ENCODE measurements at regions not wholly inside any gene's neighbourhood (a gene's known extent, or its start where the extent isn't known, plus 50 kb on each side); places are given as distances from the start of the nearest gene placed in this dataset.

DNA sequence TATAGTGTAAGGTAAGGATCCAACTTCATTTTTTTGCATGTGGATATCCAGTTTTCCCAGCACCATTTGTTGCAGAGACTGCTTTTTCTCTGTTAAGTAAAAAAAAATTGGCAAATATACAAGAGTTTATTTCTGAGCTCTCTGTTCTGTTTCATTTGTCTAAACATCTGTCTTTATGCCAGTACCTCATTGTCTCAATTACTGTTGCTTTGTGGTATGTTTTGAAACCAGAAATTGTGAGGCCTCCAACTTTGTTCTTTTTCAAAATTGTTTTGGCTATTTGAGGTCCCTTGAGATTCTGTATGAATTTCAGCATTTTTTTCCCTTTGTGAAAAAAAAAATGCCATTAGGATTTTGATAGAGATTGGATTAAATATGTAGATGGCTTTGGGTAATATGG lies 150.5 kb downstream of the MINAR1 start:
- Histone ChIP-seq H3K4me3 (no peak overlapping the region), H3K9ac (ENCODE audit: insufficient read length) (no peak overlapping the region), H3K36me3 (ENCODE audit: insufficient read depth, low read length) (no peaks in the 10 kb centered on the region), H3K9me3 (ENCODE audit: low read depth, low read length) (no peaks in the 10 kb centered on the region), H3K27ac (no peak overlapping the region)
- no peak for TF ChIP-seq FOXP2 (optimal IDR thresholded peaks at IDR 0.05; ENCODE audit: control extremely low read depth, extremely low read length, insufficient read depth)
- TF ChIP-seq EZH2 (IDR thresholded peaks at IDR 0.05): no peak
- TF ChIP-seq POLR2AphosphoS5 (IDR thresholded peaks at IDR 0.05; ENCODE audit: borderline replicate concordance, low read depth, low read length): no peak
- no peak for DNase-seq (ENCODE audit: low read depth, low spot score)

DNA sequence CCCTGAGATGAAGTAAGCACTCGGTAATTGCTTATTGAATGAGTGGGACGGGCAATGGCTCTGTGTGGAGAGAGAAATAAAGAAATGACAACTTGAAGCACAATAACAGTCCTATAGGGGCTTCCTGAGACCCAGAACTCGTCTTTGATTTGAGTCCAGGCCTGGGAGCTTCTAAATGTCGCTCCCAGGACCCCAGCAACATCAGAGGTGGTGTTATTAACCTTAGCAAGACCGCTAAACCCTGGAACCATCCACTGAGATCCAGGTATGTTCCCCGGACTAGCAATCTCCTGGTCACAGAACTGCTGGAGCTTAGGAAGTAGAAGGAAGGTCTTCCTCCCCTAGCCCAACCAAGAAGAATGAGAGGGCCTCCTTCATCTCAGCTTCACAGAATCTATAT lies 160.0 kb downstream of the MINAR1 start:
- no peak for DNase-seq (ENCODE audit: low read depth, low spot score)
- no peak overlapping the region for H3K9ac ChIP-seq (ENCODE audit: insufficient read length)
- no peaks in the 10 kb centered on the region for H3K36me3 ChIP-seq (ENCODE audit: insufficient read depth, low read length)
- H3K4me3 ChIP-seq: no peak overlapping the region
- H3K9me3 ChIP-seq (ENCODE audit: low read depth, low read length): no peaks in the 10 kb centered on the region
- no peak for TF ChIP-seq FOXP2 (optimal IDR thresholded peaks at IDR 0.05; ENCODE audit: control extremely low read depth, extremely low read length, insufficient read depth)
- no peak for TF ChIP-seq POLR2AphosphoS5 (IDR thresholded peaks at IDR 0.05; ENCODE audit: borderline replicate concordance, low read depth, low read length)
- TF ChIP-seq EZH2 (IDR thresholded peaks at IDR 0.05): no peak
- no peak overlapping the region for H3K27ac ChIP-seq

DNA sequence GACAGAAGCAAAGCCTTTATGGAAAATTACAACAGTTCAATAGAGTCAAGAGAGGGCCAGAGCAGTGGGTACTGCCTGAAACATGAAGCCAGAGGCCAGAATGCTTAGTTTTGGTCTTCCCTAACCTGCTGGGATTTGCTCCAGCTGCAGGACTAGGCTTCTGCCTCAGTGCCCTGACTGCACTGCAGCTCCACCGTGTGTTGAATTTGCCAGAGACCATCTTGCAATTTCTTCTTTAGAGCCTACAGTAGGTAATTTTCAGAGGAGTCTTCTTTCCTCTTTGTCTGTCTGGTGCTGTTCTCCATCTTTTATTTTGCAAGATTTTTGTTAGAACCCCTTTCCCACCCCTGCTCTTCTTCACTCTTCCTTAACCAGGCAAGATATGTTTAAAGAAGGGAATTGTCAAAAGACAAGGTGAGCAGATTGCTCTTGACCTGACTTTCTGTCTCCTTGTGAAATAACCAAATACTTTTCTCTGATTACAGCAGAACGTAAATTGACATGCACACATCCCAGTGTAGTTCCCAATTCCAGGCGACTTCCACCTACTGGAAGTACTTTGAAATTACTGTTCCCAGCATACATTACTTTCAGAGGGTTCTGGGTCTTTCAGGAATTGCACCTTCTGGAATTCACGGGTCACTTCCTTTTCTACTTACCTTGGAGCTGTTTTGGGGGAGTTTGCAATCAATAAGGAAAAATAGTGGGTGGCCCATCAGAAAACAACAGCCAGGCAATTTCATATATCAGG lies 161.2 kb downstream of the MINAR1 start:
- TF ChIP-seq FOXP2 (optimal IDR thresholded peaks at IDR 0.05; ENCODE audit: control extremely low read depth, extremely low read length, insufficient read depth) (no peak), EZH2 (IDR thresholded peaks at IDR 0.05) (no peak), POLR2AphosphoS5 (IDR thresholded peaks at IDR 0.05; ENCODE audit: borderline replicate concordance, low read depth, low read length) (no peak)
- DNase-seq (ENCODE audit: low read depth, low spot score): no peak
- H3K4me3 ChIP-seq: no peak overlapping the region
- no peaks in the 10 kb centered on the region for H3K36me3 ChIP-seq (ENCODE audit: insufficient read depth, low read length)
- no peak overlapping the region for H3K27ac ChIP-seq
- H3K9ac ChIP-seq (ENCODE audit: insufficient read length): no peak overlapping the region
- no peaks in the 10 kb centered on the region for H3K9me3 ChIP-seq (ENCODE audit: low read depth, low read length)

DNA sequence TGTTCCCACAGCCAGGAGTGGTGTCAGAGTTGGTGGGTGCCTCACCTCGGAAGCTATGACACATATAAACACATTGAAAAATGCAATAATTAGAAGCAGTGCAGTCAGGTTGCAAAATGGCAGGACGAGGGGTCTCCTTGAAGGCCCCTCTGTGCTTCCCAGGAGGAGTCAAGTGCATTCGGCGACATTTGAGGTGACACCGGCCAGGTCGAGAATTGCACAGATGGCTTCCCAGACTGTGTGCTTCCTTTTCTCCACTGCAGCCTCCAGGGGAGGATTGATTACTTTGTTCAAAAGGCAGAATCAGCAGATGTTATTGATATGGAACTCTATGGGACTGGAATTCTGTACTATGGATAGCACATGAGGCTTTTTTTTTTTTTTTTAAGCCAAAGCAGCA lies 163.2 kb downstream of the MINAR1 start:
- TF ChIP-seq FOXP2 (optimal IDR thresholded peaks at IDR 0.05; ENCODE audit: control extremely low read depth, extremely low read length, insufficient read depth): no peak
- no peak for TF ChIP-seq POLR2AphosphoS5 (IDR thresholded peaks at IDR 0.05; ENCODE audit: borderline replicate concordance, low read depth, low read length)
- TF ChIP-seq EZH2 (IDR thresholded peaks at IDR 0.05): no peak
- Histone ChIP-seq H3K4me3 (no peak overlapping the region), H3K27ac (no peak overlapping the region), H3K9ac (ENCODE audit: insufficient read length) (no peak overlapping the region), H3K36me3 (ENCODE audit: insufficient read depth, low read length) (no peaks in the 10 kb centered on the region), H3K9me3 (ENCODE audit: low read depth, low read length) (no peaks in the 10 kb centered on the region)
- DNase-seq (ENCODE audit: low read depth, low spot score): no peak

DNA sequence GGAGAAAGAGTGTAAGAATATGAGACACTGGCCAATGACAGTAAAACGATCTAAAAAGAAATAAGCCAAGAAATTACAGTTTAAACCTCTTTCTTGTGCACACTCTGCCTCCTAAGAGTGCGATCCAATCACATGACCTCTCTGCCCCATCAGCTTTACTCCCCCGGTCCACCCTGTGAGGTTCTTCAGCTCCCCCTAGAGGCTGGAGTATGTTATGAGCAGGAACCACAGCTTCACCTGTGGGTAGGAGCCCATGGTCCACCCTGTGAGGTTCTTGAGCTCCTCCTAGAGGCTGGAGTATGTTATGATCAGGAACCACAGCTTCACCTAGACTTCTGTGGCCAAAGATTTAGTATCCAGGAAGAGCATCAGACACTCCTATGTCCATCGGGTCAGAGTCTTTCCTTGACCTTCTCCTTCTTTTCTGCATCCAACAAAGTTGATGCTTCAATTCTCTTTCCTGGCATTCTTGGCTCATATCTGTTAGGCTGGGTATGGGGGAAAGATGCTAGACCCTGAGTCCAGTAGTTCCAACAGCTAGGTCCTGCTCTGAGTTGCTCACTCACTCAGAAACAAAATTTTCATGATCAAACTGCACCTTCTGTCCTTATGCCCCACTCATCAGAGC lies 164.0 kb downstream of the MINAR1 start:
- no peak overlapping the region for H3K4me3 ChIP-seq
- TF ChIP-seq FOXP2 (optimal IDR thresholded peaks at IDR 0.05; ENCODE audit: control extremely low read depth, extremely low read length, insufficient read depth): no peak
- TF ChIP-seq EZH2 (IDR thresholded peaks at IDR 0.05): no peak
- no peak for TF ChIP-seq POLR2AphosphoS5 (IDR thresholded peaks at IDR 0.05; ENCODE audit: borderline replicate concordance, low read depth, low read length)
- H3K36me3 ChIP-seq (ENCODE audit: insufficient read depth, low read length): no peaks in the 10 kb centered on the region
- DNase-seq (ENCODE audit: low read depth, low spot score): peak; percentile 47
- H3K9me3 ChIP-seq (ENCODE audit: low read depth, low read length): no peaks in the 10 kb centered on the region
- H3K27ac ChIP-seq: no peak overlapping the region
- H3K9ac ChIP-seq (ENCODE audit: insufficient read length): no peak overlapping the region

DNA sequence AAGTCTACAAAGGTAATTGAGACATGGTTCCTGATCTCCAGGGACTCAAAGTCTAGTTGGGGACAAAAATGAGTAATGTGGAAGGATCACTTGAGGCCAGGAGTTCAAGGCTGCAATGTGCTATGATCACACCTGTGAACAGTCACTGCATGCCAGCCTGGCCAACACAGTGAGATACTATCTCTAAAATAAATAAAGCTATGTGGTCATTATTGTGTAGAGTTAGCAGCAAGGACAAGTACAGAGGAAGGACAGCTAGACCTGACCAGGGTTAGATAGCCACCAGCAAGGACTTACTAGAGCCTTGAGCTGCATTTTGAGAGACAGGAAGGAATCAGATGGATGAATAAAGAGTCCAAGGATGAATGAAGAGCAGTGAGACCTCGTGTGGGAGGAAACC lies 166.5 kb downstream of the MINAR1 start:
- H3K36me3 ChIP-seq (ENCODE audit: insufficient read depth, low read length): no peaks in the 10 kb centered on the region

DNA sequence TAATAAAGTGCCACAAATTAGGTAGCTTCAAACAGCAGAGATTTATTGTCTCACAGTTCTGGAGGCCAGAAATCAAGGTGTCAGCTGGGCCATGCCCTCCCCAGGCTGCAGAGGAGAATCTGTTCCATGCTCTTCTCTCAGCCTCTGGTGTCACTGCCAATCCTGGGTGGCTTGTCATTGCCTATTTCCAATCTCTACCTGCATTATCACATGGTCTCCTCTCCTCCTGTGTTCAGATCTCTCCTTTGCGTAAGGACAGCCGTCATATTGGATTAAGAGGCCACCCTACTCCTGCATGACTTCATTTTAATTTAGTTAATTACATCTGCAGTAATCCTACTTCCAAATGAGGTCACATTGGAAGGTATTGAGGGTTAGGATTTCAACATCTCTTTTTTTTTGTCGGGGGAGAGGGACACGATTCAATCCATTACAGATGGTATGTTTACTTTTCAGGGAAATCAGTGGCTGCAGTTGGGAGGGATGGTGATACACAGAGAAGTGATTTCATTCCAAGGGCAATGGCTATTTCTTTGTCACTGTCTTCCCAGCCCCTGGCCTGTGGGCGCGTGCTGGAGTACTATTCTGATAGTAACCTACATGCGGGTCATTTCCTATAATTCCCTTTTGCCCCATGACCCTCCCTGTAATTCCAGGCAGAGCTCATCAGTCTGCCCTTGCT lies 169.4 kb downstream of the MINAR1 start:
- no peak for DNase-seq (ENCODE audit: low read depth, low spot score)
- H3K4me3 ChIP-seq: no peak overlapping the region
- H3K9ac ChIP-seq (ENCODE audit: insufficient read length): no peak overlapping the region
- H3K9me3 ChIP-seq (ENCODE audit: low read depth, low read length): no peaks in the 10 kb centered on the region
- TF ChIP-seq EZH2 (IDR thresholded peaks at IDR 0.05) (no peak), FOXP2 (optimal IDR thresholded peaks at IDR 0.05; ENCODE audit: control extremely low read depth, extremely low read length, insufficient read depth) (no peak), POLR2AphosphoS5 (IDR thresholded peaks at IDR 0.05; ENCODE audit: borderline replicate concordance, low read depth, low read length) (no peak)
- no peaks in the 10 kb centered on the region for H3K36me3 ChIP-seq (ENCODE audit: insufficient read depth, low read length)
- no peak overlapping the region for H3K27ac ChIP-seq

More for the DNA sequence above, 166.5 kb downstream of the MINAR1 start:
- H3K9me3 ChIP-seq (ENCODE audit: low read depth, low read length): no peaks in the 10 kb centered on the region
- H3K4me3 ChIP-seq: no peak overlapping the region
- no peak overlapping the region for H3K9ac ChIP-seq (ENCODE audit: insufficient read length)
- H3K27ac ChIP-seq: no peak overlapping the region
- no peak for DNase-seq (ENCODE audit: low read depth, low spot score)
- no peak for TF ChIP-seq POLR2AphosphoS5 (IDR thresholded peaks at IDR 0.05; ENCODE audit: borderline replicate concordance, low read depth, low read length)
- no peak for TF ChIP-seq FOXP2 (optimal IDR thresholded peaks at IDR 0.05; ENCODE audit: control extremely low read depth, extremely low read length, insufficient read depth)
- TF ChIP-seq EZH2 (IDR thresholded peaks at IDR 0.05): no peak

DNA sequence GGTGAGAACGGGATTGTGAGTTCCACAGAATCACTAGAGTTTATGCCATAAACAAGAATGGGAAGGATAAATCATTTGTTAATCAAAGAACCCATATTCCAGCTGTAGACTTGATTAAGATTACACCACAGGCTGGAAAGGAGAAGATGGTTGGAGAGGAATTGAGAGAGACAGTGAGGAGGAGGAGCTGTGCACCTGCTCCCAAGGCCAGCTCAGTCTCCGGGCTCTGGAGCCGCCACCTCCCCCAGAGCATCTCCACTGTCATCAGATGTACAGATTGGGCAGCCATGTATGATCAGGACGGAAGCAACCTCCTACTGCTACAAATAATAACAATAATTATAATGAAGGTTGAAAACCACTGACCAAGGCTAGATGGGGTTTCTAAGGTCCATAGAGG lies 170.0 kb downstream of the MINAR1 start:
- no peak for DNase-seq (ENCODE audit: low read depth, low spot score)
- Histone ChIP-seq H3K9me3 (ENCODE audit: low read depth, low read length) (no peaks in the 10 kb centered on the region), H3K27ac (no peak overlapping the region), H3K36me3 (ENCODE audit: insufficient read depth, low read length) (no peaks in the 10 kb centered on the region), H3K9ac (ENCODE audit: insufficient read length) (no peak overlapping the region), H3K4me3 (no peak overlapping the region)
- no peak for TF ChIP-seq EZH2 (IDR thresholded peaks at IDR 0.05)

Data from SK-N-MC (cell line).